GM12892 (cell line): ENCODE measurements at regions not wholly inside any gene's neighbourhood (a gene's known extent, or its start where the extent isn't known, plus 50 kb on each side); places are given as distances from the start of the nearest gene placed in this dataset.

Source experiments
- POLR2A ChIP-seq: IDR thresholded peaks from 2 replicates; pipeline ENCODE4 v1.6.1; 2011; ENCODE audit warnings: low read depth, low read length, control low read depth
- POLR2AphosphoS5 ChIP-seq: IDR thresholded peaks from 2 replicates; pipeline ENCODE4 v1.6.1; 2011; ENCODE audit warnings: low read depth, low read length, control low read depth
- TAF1 ChIP-seq: IDR thresholded peaks from 2 replicates; pipeline ENCODE4 v1.6.1; 2011; ENCODE audit warnings: low read depth, mild to moderate bottlenecking, control low read depth, low read length, borderline replicate concordance

- TF ChIP-seq POLR2AphosphoS5 = no peak
- no peak for TF ChIP-seq TAF1
- TF ChIP-seq POLR2A = no peak
These were observed 80.5 kb downstream of the NREP start for GRCh38 chr5:111676466-111676865.
